ENCODE measurements at regions not wholly inside any gene's neighbourhood (a gene's known extent, or its start where the extent isn't known, plus 50 kb on each side); places are given as distances from the start of the nearest gene placed in this dataset.

GRCh38 chr6:140285998-140286690 lies 911.7 kb upstream of the CITED2 start:
- TF ChIP-seq, protein P1, sequence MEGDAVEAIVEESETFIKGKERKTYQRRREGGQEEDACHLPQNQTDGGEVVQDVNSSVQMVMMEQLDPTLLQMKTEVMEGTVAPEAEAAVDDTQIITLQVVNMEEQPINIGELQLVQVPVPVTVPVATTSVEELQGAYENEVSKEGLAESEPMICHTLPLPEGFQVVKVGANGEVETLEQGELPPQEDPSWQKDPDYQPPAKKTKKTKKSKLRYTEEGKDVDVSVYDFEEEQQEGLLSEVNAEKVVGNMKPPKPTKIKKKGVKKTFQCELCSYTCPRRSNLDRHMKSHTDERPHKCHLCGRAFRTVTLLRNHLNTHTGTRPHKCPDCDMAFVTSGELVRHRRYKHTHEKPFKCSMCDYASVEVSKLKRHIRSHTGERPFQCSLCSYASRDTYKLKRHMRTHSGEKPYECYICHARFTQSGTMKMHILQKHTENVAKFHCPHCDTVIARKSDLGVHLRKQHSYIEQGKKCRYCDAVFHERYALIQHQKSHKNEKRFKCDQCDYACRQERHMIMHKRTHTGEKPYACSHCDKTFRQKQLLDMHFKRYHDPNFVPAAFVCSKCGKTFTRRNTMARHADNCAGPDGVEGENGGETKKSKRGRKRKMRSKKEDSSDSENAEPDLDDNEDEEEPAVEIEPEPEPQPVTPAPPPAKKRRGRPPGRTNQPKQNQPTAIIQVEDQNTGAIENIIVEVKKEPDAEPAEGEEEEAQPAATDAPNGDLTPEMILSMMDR (IDR thresholded peaks at IDR 0.05; ENCODE audit: partially characterized antibody, unreplicated experiment), result no peak
- no peak for DNase-seq
- Mint-ChIP-seq H3K9me3 (ENCODE audit: unreplicated experiment) (no peaks in the 10 kb centered on the region), H3K36me3 (ENCODE audit: unreplicated experiment) (no peaks in the 10 kb centered on the region), H3K4me1 (ENCODE audit: low read depth, unreplicated experiment) (peaks cover 2% of the 10 kb centered on the region), H3K27me3 (ENCODE audit: unreplicated experiment) (no peaks in the 10 kb centered on the region), H3K4me3 (ENCODE audit: unreplicated experiment) (no peak overlapping the region), H3K27ac (ENCODE audit: unreplicated experiment) (no peak overlapping the region)

GRCh38 chr6:140285471-140285870 lies 911.0 kb upstream of the CITED2 start:
- TF ChIP-seq, protein P1 (IDR thresholded peaks at IDR 0.05; ENCODE audit: partially characterized antibody, unreplicated experiment), result no peak
- no peak for DNase-seq
- H3K9me3 Mint-ChIP-seq (ENCODE audit: unreplicated experiment), result no peaks in the 10 kb centered on the region
- H3K27me3 Mint-ChIP-seq (ENCODE audit: unreplicated experiment), result no peaks in the 10 kb centered on the region
- H3K27ac Mint-ChIP-seq (ENCODE audit: unreplicated experiment), result no peak overlapping the region
- H3K36me3 Mint-ChIP-seq (ENCODE audit: unreplicated experiment), result no peaks in the 10 kb centered on the region
- peaks cover 2% of the 10 kb centered on the region for H3K4me1 Mint-ChIP-seq (ENCODE audit: low read depth, unreplicated experiment)
- no peak overlapping the region for H3K4me3 Mint-ChIP-seq (ENCODE audit: unreplicated experiment)

GRCh38 chr6:140284871-140285270 lies 910.4 kb upstream of the CITED2 start:
- Mint-ChIP-seq H3K9me3 (ENCODE audit: unreplicated experiment) (no peaks in the 10 kb centered on the region), H3K27me3 (ENCODE audit: unreplicated experiment) (no peaks in the 10 kb centered on the region), H3K27ac (ENCODE audit: unreplicated experiment) (no peak overlapping the region), H3K36me3 (ENCODE audit: unreplicated experiment) (no peaks in the 10 kb centered on the region), H3K4me1 (ENCODE audit: low read depth, unreplicated experiment) (peaks cover 2% of the 10 kb centered on the region), H3K4me3 (ENCODE audit: unreplicated experiment) (no peak overlapping the region)
- TF ChIP-seq, protein P1 (IDR thresholded peaks at IDR 0.05; ENCODE audit: partially characterized antibody, unreplicated experiment), result no peak
- DNase-seq, result no peak

DNA sequence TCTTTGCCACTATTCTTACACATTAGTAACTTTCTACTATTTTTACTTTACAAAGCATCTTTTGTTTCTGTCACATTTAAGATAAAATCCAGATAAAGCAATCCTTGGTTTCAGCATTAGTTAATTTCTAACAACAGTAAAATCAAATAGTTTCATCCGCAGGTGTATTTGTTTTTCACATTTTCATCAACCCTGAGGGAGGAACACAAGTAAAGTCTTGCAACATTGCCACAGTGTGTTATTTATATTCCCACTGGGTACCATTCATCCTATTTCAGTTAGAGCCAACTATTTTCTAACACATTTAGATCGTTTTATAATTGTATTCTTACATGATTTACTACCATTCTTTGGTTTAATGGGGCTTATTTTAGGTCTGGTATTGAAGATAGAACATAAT lies 908.7 kb upstream of the CITED2 start:
- H3K4me3 Mint-ChIP-seq (ENCODE audit: unreplicated experiment), result no peak overlapping the region
- no peak overlapping the region for H3K27ac Mint-ChIP-seq (ENCODE audit: unreplicated experiment)
- H3K4me1 Mint-ChIP-seq (ENCODE audit: low read depth, unreplicated experiment), result peaks cover 2% of the 10 kb centered on the region
- TF ChIP-seq, protein P1 (IDR thresholded peaks at IDR 0.05; ENCODE audit: partially characterized antibody, unreplicated experiment), result no peak
- H3K27me3 Mint-ChIP-seq (ENCODE audit: unreplicated experiment), result no peaks in the 10 kb centered on the region
- no peaks in the 10 kb centered on the region for H3K36me3 Mint-ChIP-seq (ENCODE audit: unreplicated experiment)
- no peaks in the 10 kb centered on the region for H3K9me3 Mint-ChIP-seq (ENCODE audit: unreplicated experiment)
- DNase-seq, result no peak

DNA sequence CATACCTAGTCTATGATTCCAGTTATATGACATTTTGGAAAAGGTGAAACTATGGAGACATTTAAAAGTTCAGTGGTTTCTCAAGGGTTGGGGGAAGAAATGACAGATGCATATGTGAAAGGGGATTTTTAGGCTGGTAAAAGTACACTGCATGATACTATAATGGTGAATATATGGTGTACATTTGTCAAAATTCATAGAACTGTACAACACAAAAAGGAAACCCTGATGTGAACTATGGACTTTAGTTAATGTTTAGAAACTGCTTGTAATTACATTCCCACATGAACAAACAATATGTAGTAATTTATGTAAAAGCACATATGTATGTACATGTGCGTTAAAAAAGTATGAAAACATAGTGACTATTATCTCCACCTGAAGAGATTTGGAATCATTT lies 907.3 kb upstream of the CITED2 start:
- Mint-ChIP-seq H3K36me3 (ENCODE audit: unreplicated experiment) (no peaks in the 10 kb centered on the region), H3K4me3 (ENCODE audit: unreplicated experiment) (no peak overlapping the region), H3K27ac (ENCODE audit: unreplicated experiment) (no peak overlapping the region), H3K9me3 (ENCODE audit: unreplicated experiment) (no peaks in the 10 kb centered on the region), H3K4me1 (ENCODE audit: low read depth, unreplicated experiment) (peaks cover 2% of the 10 kb centered on the region), H3K27me3 (ENCODE audit: unreplicated experiment) (no peaks in the 10 kb centered on the region)
- TF ChIP-seq, protein P1 (IDR thresholded peaks at IDR 0.05; ENCODE audit: partially characterized antibody, unreplicated experiment), result no peak
- no peak for DNase-seq

All from glutamatergic neuron (in vitro differentiated cells).